Neural crest cell (in vitro differentiated cells): ENCODE measurements at regions not wholly inside any gene's neighbourhood (a gene's known extent, or its start where the extent isn't known, plus 50 kb on each side); places are given as distances from the start of the nearest gene placed in this dataset.

Source experiments
- DNase-seq: peaks from one replicate; pipeline ENCODE4 v3.0.0; 2021; ENCODE audit warnings: low read depth, mixed read lengths, low spot score
- H3K27ac Mint-ChIP-seq: one replicate; pipeline ENCODE4 v1.8.0; 2021; ENCODE audit warnings: mild to moderate bottlenecking, mixed read lengths; ENCODE audit not compliant: unreplicated experiment
- H3K27me3 Mint-ChIP-seq: 2 replicates; pipeline ENCODE4 v1.8.0; 2021; ENCODE audit warnings: low read depth, mild to moderate bottlenecking, mixed read lengths
- H3K36me3 Mint-ChIP-seq: 2 replicates; pipeline ENCODE4 v1.8.0; 2021; ENCODE audit warnings: low read depth, mild to moderate bottlenecking, mixed read lengths
- H3K4me1 Mint-ChIP-seq: 2 replicates; pipeline ENCODE4 v1.8.0; 2021; ENCODE audit warnings: mixed read lengths
- H3K4me3 Mint-ChIP-seq: one replicate; pipeline ENCODE4 v1.8.0; 2021; ENCODE audit warnings: mild to moderate bottlenecking, mixed read lengths
- H3K9me3 Mint-ChIP-seq: 2 replicates; pipeline ENCODE4 v1.8.0; 2021; ENCODE audit warnings: mixed read lengths
- TF ChIP-seq, protein P1 (sequence below): fragments of 200-600 bp; sonication (generic); conservative IDR thresholded peaks from 2 replicates; pipeline ENCODE4 v1.5.0; 2021; ENCODE audit warnings: antibody characterized with exemption, mild to moderate bottlenecking

DNA sequence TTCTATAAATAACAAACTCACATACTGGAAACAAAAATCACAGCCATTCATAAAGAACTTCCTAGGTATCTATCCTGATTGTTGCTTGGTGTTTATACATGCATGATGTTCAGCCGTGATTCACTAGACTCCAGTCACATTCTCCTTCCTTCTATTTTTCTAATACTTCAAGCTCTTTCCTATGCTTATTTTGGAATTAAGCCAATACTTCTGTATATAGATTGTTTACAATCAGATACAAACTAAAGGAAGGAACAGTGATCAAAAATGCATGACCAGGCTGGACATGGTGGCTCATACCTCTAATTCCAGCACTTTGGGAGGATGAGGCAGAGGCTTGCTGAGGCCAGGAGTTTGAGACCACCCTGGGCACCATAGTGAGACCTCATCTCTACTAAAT lies 377.5 kb upstream of the IRAK1BP1 start:
- H3K4me1 Mint-ChIP-seq = no peaks in the 10 kb centered on the region
- no peaks in the 10 kb centered on the region for H3K36me3 Mint-ChIP-seq
- TF ChIP-seq, protein P1, sequence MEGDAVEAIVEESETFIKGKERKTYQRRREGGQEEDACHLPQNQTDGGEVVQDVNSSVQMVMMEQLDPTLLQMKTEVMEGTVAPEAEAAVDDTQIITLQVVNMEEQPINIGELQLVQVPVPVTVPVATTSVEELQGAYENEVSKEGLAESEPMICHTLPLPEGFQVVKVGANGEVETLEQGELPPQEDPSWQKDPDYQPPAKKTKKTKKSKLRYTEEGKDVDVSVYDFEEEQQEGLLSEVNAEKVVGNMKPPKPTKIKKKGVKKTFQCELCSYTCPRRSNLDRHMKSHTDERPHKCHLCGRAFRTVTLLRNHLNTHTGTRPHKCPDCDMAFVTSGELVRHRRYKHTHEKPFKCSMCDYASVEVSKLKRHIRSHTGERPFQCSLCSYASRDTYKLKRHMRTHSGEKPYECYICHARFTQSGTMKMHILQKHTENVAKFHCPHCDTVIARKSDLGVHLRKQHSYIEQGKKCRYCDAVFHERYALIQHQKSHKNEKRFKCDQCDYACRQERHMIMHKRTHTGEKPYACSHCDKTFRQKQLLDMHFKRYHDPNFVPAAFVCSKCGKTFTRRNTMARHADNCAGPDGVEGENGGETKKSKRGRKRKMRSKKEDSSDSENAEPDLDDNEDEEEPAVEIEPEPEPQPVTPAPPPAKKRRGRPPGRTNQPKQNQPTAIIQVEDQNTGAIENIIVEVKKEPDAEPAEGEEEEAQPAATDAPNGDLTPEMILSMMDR = no peak
- no peak overlapping the region for H3K4me3 Mint-ChIP-seq
- DNase-seq = no peak
- H3K27ac Mint-ChIP-seq = no peak overlapping the region
- H3K9me3 Mint-ChIP-seq = no peaks in the 10 kb centered on the region
- no peaks in the 10 kb centered on the region for H3K27me3 Mint-ChIP-seq

GRCh38 chr6:78492351-78493017 lies 374.9 kb upstream of the IRAK1BP1 start:
- DNase-seq = no peak
- TF ChIP-seq, protein P1 = no peak
- Mint-ChIP-seq H3K4me1 (no peaks in the 10 kb centered on the region), H3K27me3 (peaks cover 4% of the 10 kb centered on the region), H3K36me3 (no peaks in the 10 kb centered on the region), H3K27ac (no peak overlapping the region), H3K9me3 (no peaks in the 10 kb centered on the region), H3K4me3 (no peak overlapping the region)

DNA sequence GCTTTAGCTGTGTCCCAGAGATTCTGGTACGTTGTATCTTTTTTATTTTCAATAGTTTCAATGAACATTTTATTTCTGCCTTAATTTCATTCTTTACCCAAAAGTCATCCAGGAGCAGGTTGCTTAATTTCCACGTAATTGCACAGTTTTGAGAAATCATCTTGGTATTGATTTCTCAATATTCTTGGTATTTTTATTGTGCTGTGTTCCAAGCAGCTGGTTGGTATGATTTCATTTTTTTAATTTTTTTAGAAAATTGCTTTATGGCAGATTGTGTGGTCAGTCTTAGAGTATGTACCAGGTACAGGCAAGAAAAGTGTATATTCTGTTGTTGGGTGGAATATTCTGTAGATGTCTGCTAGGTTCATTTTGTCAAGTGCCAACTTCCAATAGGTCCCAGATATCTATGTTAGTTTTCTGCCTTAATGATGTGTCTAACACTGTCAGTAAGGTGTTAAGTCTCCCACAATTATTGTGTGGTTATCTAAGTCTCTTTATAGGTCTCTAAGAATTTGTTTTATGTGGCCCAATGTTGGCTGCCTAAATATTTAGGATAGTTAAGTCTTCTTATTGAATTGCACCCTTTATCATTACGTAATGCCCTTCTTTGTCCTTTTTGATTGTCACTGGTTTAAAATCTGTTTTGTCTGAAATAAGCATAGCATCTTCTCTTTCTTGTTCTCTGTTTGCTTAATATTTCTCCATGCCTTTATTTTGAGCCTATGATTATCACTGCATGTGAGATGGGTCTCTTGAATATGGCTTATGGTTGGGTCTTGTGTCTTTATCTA lies 366.9 kb upstream of the IRAK1BP1 start:
- H3K4me1 Mint-ChIP-seq = no peaks in the 10 kb centered on the region
- H3K27ac Mint-ChIP-seq = no peak overlapping the region
- peaks cover 8% of the 10 kb centered on the region for H3K27me3 Mint-ChIP-seq
- peaks cover 6% of the 10 kb centered on the region for H3K9me3 Mint-ChIP-seq
- TF ChIP-seq, protein P1 = no peak
- no peak for DNase-seq
- no peaks in the 10 kb centered on the region for H3K36me3 Mint-ChIP-seq
- no peak overlapping the region for H3K4me3 Mint-ChIP-seq

DNA sequence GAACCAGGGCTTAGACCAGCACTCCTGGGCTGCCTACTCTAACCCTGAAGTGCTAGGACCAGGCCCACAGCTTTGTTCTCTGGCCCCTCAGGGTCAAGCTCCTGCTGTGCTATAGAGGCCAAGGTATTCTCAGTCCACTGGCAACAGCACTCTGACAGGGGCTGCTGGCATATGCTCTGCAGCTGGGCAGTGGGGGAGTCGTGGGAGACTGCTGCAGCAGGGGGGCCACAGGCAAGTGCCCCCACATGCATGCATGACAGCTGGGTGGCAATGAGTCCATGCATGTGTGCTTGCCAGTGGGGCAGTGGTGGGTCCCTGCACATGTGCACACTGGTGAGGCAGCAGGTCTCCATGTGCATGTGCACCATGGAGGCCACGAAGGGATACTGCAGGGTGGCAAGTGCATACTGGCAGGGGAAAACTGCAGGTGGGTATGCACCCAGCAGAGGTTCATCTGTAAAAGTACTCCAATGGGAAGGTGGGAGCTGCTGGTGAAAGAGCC lies 364.9 kb upstream of the IRAK1BP1 start:
- Mint-ChIP-seq H3K4me3 (no peak overlapping the region), H3K36me3 (no peaks in the 10 kb centered on the region), H3K9me3 (peaks cover 11% of the 10 kb centered on the region), H3K27ac (no peak overlapping the region), H3K27me3 (peaks cover 4% of the 10 kb centered on the region), H3K4me1 (no peaks in the 10 kb centered on the region)
- TF ChIP-seq, protein P1 = no peak
- DNase-seq = no peak

DNA sequence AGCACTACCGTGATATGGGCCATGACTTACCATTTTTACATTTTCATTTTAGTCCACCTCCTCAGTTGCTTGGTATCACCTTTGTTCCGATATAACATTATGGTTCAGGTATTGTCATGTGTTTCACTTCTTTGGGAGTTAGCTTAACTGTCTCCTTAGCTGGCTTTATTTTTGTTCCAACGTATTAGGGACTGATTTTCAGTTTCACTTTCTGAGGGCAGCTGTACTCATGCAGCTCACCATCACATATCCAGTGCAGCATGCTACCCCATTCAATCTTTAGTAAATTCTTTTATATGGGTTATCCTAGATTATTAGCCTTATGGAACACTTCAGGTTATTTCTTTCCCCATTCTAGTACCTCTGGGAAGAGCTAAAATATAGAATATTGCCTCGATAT lies 362.2 kb upstream of the IRAK1BP1 start:
- DNase-seq = no peak
- Mint-ChIP-seq H3K27ac (no peak overlapping the region), H3K4me1 (no peaks in the 10 kb centered on the region), H3K27me3 (no peaks in the 10 kb centered on the region), H3K4me3 (no peak overlapping the region), H3K9me3 (peaks cover 17% of the 10 kb centered on the region), H3K36me3 (no peaks in the 10 kb centered on the region)
- TF ChIP-seq, protein P1 = no peak
